Activated naive CD4-positive, alpha-beta T cell treated with anti-CD3 and anti-CD28 coated beads for 36 hours (primary cell): ENCODE measurements at regions not wholly inside any gene's neighbourhood (a gene's known extent, or its start where the extent isn't known, plus 50 kb on each side); places are given as distances from the start of the nearest gene placed in this dataset.

Experiments used
- CTCF ChIA-PET: fragments of 350-600 bp; sonication (Branson Sonifier 250); formaldehyde crosslinking; loops from one replicate; lab custom pipeline; 2021; ENCODE audit warnings: antibody characterized with exemption; lab: Charles Lee
- DNase-seq: peaks from one replicate; pipeline ENCODE4 v3.0.0-alpha.2; 2020
- H3K27ac Mint-ChIP-seq: one replicate; pipeline ENCODE4 v1.8.0; 2021; ENCODE audit warnings: mild to moderate bottlenecking, mixed read lengths
- H3K27me3 Mint-ChIP-seq: one replicate; pipeline ENCODE4 v1.8.0; 2021; ENCODE audit warnings: low read depth, mixed read lengths
- H3K36me3 Mint-ChIP-seq: one replicate; pipeline ENCODE4 v1.8.0; 2021; ENCODE audit warnings: low read depth, mixed read lengths
- H3K4me1 Mint-ChIP-seq: one replicate; pipeline ENCODE4 v1.8.0; 2021; ENCODE audit warnings: low read depth, mixed read lengths
- H3K4me3 Mint-ChIP-seq: one replicate; pipeline ENCODE4 v1.8.0; 2021; ENCODE audit warnings: mild to moderate bottlenecking, moderate library complexity, mixed read lengths
- H3K9me3 Mint-ChIP-seq: one replicate; pipeline ENCODE4 v1.8.0; 2021; ENCODE audit warnings: mixed read lengths
- intact Hi-C: fragments of 100-400 bp; cut with micrococcal nuclease; formaldehyde crosslinking; loops from one replicate; pipeline ENCODE4 v1.15.1; 2023

DNA sequence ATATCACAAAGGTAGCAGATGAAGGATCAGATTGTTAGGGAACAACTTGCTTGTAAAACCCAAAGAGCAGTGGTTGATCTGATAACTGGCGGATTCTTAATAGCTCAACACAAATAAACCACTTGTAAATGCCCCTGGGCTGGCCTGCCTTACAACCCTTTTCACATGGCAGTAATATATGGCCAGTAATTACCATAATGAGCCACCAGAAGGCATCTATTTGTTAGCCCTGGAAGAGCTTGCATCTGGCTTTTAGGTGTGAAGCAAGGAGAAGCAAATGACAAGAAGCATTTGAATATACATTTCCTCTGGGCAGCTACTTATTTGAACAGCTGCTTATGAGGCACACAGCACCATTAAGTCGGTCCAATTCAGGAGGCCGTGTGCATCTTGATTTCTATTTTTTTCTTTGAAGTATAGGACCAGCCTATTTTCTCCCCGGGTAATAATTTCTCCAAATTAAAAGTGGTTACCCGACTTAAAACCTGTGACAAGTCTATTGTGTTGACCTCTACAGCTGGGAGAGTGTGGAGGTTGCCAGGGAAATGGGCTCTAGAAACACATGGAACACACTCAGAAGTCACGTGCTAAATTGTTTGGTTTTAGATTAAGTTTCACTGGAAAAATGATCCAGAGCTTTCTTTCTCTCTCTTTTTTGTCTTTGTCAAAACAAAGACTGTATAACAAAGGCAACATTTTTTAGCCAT lies 113.4 kb downstream of the SEM1 start:
- no peak overlapping the region for H3K27ac Mint-ChIP-seq
- H3K4me3 Mint-ChIP-seq, result no peak overlapping the region
- H3K36me3 Mint-ChIP-seq, result no peaks in the 10 kb centered on the region
- H3K9me3 Mint-ChIP-seq, result no peaks in the 10 kb centered on the region
- CTCF ChIA-PET, result interaction anchor here (1.4 kb wide), 1 partner anchor 431 kb away, joined by 4 read pairs; no protein-coding TSS in a partner anchor
- DNase-seq, result no peak
- peaks cover 10% of the 10 kb centered on the region for H3K27me3 Mint-ChIP-seq
- intact Hi-C loops, result loop anchor here (2.0 kb wide), 1 partner anchor 431 kb away; no protein-coding TSS in a partner anchor
- H3K4me1 Mint-ChIP-seq, result no peaks in the 10 kb centered on the region

DNA sequence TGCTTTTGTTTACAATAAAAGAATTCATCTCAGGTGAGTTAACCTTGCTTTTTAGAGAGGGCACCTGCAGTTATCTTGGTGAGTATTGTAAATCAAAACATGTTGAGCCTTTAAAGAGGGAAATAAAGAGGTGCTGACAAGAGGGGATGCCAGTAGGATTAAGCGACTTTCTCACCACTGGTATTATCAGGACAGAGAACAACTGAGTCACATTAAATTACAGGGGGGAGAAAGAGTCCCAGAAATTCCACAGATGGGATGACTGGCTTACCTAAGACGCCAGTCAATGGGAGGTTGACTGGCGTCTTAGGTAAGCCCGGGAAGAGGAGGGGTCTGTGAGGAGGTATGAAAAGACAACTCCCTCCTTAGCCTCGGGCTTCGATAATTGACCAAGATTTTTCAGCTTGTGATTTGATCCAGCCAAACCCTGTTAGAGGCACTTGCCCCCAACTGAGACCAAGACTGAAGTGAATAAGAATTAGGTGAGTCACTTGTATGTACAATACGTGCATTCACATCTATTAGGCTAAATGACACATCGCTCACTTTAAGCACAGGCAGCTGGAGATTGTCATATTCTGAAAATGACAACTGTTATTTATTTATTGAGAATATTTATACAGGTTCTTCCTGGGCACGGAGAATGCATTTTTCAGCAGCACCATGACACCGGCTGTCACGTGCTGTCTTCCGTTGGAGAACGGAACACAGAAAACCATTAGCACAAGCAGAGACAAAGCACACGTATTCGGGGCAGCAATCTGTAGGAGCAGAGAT lies 117.6 kb downstream of the SEM1 start:
- H3K27ac Mint-ChIP-seq, result no peak overlapping the region
- H3K27me3 Mint-ChIP-seq, result peaks cover 4% of the 10 kb centered on the region
- DNase-seq, result no peak
- no peak overlapping the region for H3K4me3 Mint-ChIP-seq
- intact Hi-C loops, result no loop called here
- H3K36me3 Mint-ChIP-seq, result no peaks in the 10 kb centered on the region
- no peaks in the 10 kb centered on the region for H3K9me3 Mint-ChIP-seq
- H3K4me1 Mint-ChIP-seq, result no peaks in the 10 kb centered on the region
- CTCF ChIA-PET, result no interaction called here

GRCh38 chr7:96591159-96591899 lies 118.3 kb downstream of the SEM1 start:
- Mint-ChIP-seq H3K4me1 (no peaks in the 10 kb centered on the region), H3K27ac (no peak overlapping the region), H3K27me3 (peaks cover 4% of the 10 kb centered on the region), H3K36me3 (no peaks in the 10 kb centered on the region), H3K4me3 (no peak overlapping the region), H3K9me3 (no peaks in the 10 kb centered on the region)
- intact Hi-C loops, result no loop called here
- no peak for DNase-seq
- CTCF ChIA-PET, result no interaction called here

- no peak for DNase-seq
- Mint-ChIP-seq H3K9me3 (peaks cover 2% of the 10 kb centered on the region), H3K27me3 (no peaks in the 10 kb centered on the region)
Measured at GRCh38 chr7:96589038-96589437, 120.6 kb downstream of the SEM1 start.

GRCh38 chr7:96579119-96579518 lies 130.5 kb downstream of the SEM1 start:
- H3K4me3 Mint-ChIP-seq, result no peak overlapping the region
- intact Hi-C loops, result no loop called here
- peaks cover 7% of the 10 kb centered on the region for H3K9me3 Mint-ChIP-seq
- H3K4me1 Mint-ChIP-seq, result no peaks in the 10 kb centered on the region
- CTCF ChIA-PET, result no interaction called here
- no peak overlapping the region for H3K27ac Mint-ChIP-seq
- no peak for DNase-seq
- peaks cover 5% of the 10 kb centered on the region for H3K27me3 Mint-ChIP-seq
- H3K36me3 Mint-ChIP-seq, result no peaks in the 10 kb centered on the region

More at GRCh38 chr7:96589038-96589437, 120.6 kb downstream of the SEM1 start:
- Mint-ChIP-seq H3K27ac (no peak overlapping the region), H3K4me3 (no peak overlapping the region), H3K36me3 (no peaks in the 10 kb centered on the region), H3K4me1 (no peaks in the 10 kb centered on the region)
- CTCF ChIA-PET, result no interaction called here
- intact Hi-C loops, result no loop called here

- intact Hi-C loops, result no loop called here
- DNase-seq, result no peak
- Mint-ChIP-seq H3K27me3 (peaks cover 5% of the 10 kb centered on the region), H3K27ac (no peak overlapping the region), H3K9me3 (peaks cover 6% of the 10 kb centered on the region), H3K4me3 (no peak overlapping the region), H3K36me3 (no peaks in the 10 kb centered on the region), H3K4me1 (no peaks in the 10 kb centered on the region)
- CTCF ChIA-PET, result no interaction called here
Measured at GRCh38 chr7:96578606-96579005, 131.0 kb downstream of the SEM1 start.

DNA sequence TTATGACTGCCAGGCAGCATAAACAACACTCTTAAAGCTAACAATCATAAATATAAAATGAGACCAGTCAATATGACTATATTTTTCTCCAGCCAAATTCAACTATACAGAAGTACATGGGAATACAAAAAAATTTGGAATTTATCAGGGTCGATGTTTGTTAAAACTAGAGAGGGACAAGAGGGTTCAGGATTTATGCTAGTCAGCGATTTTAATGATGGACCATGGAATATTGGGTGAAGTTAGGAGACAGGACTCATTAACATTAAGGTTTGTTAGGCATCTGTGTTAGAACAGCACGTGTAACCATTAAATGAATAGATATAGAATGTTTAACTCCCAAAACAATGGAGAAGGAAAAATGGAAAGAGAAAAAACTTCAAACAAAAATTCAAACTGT lies 146.2 kb downstream of the SEM1 start:
- no peak for DNase-seq
- no peaks in the 10 kb centered on the region for H3K4me1 Mint-ChIP-seq
- peaks cover 2% of the 10 kb centered on the region for H3K27me3 Mint-ChIP-seq
- intact Hi-C loops, result no loop called here
- no peaks in the 10 kb centered on the region for H3K36me3 Mint-ChIP-seq
- no peaks in the 10 kb centered on the region for H3K9me3 Mint-ChIP-seq
- H3K4me3 Mint-ChIP-seq, result no peak overlapping the region
- H3K27ac Mint-ChIP-seq, result no peak overlapping the region
- CTCF ChIA-PET, result no interaction called here

- Mint-ChIP-seq H3K36me3 (no peaks in the 10 kb centered on the region), H3K27me3 (peaks cover 1% of the 10 kb centered on the region), H3K9me3 (no peaks in the 10 kb centered on the region), H3K4me1 (no peaks in the 10 kb centered on the region), H3K27ac (no peak overlapping the region), H3K4me3 (no peak overlapping the region)
- intact Hi-C loops, result no loop called here
- CTCF ChIA-PET, result no interaction called here
- DNase-seq, result no peak
Measured at GRCh38 chr7:96562966-96563365, 146.7 kb downstream of the SEM1 start.

- Mint-ChIP-seq H3K9me3 (no peaks in the 10 kb centered on the region), H3K4me1 (no peaks in the 10 kb centered on the region), H3K4me3 (no peak overlapping the region), H3K27ac (no peak overlapping the region), H3K27me3 (no peaks in the 10 kb centered on the region), H3K36me3 (no peaks in the 10 kb centered on the region)
- DNase-seq, result no peak
- CTCF ChIA-PET, result no interaction called here
- intact Hi-C loops, result no loop called here
Measured at GRCh38 chr7:96562458-96562857, 147.2 kb downstream of the SEM1 start.

DNA sequence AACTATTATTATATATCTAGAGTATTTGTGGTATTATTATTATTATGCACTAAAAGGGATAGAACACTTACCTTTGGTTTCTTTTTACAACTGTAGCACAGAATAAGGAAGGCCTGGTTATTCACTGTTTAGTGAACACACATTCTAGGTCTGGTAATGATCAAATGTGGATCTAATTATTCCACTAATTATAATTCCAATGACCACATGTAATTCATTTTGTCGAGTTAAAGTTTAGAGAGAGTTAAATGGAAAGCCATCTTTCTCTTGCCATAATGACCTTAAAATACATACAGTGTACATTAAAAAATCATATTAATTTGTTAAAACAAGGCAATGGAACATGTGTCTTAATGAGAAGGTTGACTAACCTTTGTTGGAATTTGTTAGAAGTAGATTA lies 147.8 kb downstream of the SEM1 start:
- CTCF ChIA-PET, result no interaction called here
- intact Hi-C loops, result no loop called here

GRCh38 chr7:96558530-96558929 lies 151.1 kb downstream of the SEM1 start:
- no peaks in the 10 kb centered on the region for H3K27me3 Mint-ChIP-seq
- CTCF ChIA-PET, result no interaction called here
- no peaks in the 10 kb centered on the region for H3K4me1 Mint-ChIP-seq
- no peaks in the 10 kb centered on the region for H3K36me3 Mint-ChIP-seq
- DNase-seq, result no peak
- H3K27ac Mint-ChIP-seq, result no peak overlapping the region
- no peak overlapping the region for H3K4me3 Mint-ChIP-seq
- intact Hi-C loops, result no loop called here
- H3K9me3 Mint-ChIP-seq, result no peaks in the 10 kb centered on the region

More for the DNA sequence above, 147.8 kb downstream of the SEM1 start:
- H3K27ac Mint-ChIP-seq, result no peak overlapping the region
- H3K27me3 Mint-ChIP-seq, result no peaks in the 10 kb centered on the region
- no peak overlapping the region for H3K4me3 Mint-ChIP-seq
- DNase-seq, result no peak
- H3K4me1 Mint-ChIP-seq, result no peaks in the 10 kb centered on the region
- no peaks in the 10 kb centered on the region for H3K36me3 Mint-ChIP-seq
- H3K9me3 Mint-ChIP-seq, result no peaks in the 10 kb centered on the region

- H3K4me3 Mint-ChIP-seq, result no peak overlapping the region
- CTCF ChIA-PET, result no interaction called here
- no peaks in the 10 kb centered on the region for H3K9me3 Mint-ChIP-seq
- intact Hi-C loops, result no loop called here
- H3K36me3 Mint-ChIP-seq, result no peaks in the 10 kb centered on the region
- no peak for DNase-seq
- no peak overlapping the region for H3K27ac Mint-ChIP-seq
- no peaks in the 10 kb centered on the region for H3K4me1 Mint-ChIP-seq
- no peaks in the 10 kb centered on the region for H3K27me3 Mint-ChIP-seq
Measured at GRCh38 chr7:96558093-96558492, 151.6 kb downstream of the SEM1 start.
